Limb (tissue), 2 donors: ENCODE measurements at regions not wholly inside any gene's neighbourhood (a gene's known extent, or its start where the extent isn't known, plus 50 kb on each side); places are given as distances from the start of the nearest gene placed in this dataset.
A peak's percentile ranks its signal among the peaks of the same experiment; 100 is the strongest.

Experiments used
- DNase-seq, 2 donors: peaks; one replicate each; pipeline ENCODE4 v3.0.0-alpha.2; 2016; ENCODE audit errors: extremely low spot score in 2 of 2

- no peak for DNase-seq
These were observed 1623.8 kb upstream of the TENM3 start for GRCh38 chr4:180619440-180619839.

- DNase-seq: no peak
These were observed 1620.9 kb upstream of the TENM3 start for GRCh38 chr4:180622254-180622653.

- DNase-seq: no peak
These were observed 1617.5 kb upstream of the TENM3 start for GRCh38 chr4:180625653-180626052.

GRCh38 chr4:180630012-180630665 is 1613.1 kb upstream of the TENM3 start:
- no peak for DNase-seq

GRCh38 chr4:180634306-180634705 is 1608.9 kb upstream of the TENM3 start:
- DNase-seq: no peak

- no peak for DNase-seq
These were observed 1607.9 kb upstream of the TENM3 start for GRCh38 chr4:180635281-180635680.

GRCh38 chr4:180636696-180637404 is 1606.4 kb upstream of the TENM3 start:
- no peak for DNase-seq

- no peak for DNase-seq
These were observed 1605.6 kb upstream of the TENM3 start for GRCh38 chr4:180637616-180638015.

GRCh38 chr4:180640193-180640592 is 1603.0 kb upstream of the TENM3 start:
- no peak for DNase-seq

GRCh38 chr4:180641495-180641894 is 1601.7 kb upstream of the TENM3 start:
- DNase-seq: no peak

- no peak for DNase-seq
These were observed 1600.5 kb upstream of the TENM3 start for GRCh38 chr4:180642732-180643131.

GRCh38 chr4:180650273-180650672 is 1592.9 kb upstream of the TENM3 start:
- DNase-seq: no peak

- no peak for DNase-seq
These were observed 1590.7 kb upstream of the TENM3 start for GRCh38 chr4:180652533-180652932.

- no peak for DNase-seq
These were observed 1587.3 kb upstream of the TENM3 start for GRCh38 chr4:180655886-180656285.

- no peak for DNase-seq
These were observed 1585.3 kb upstream of the TENM3 start for GRCh38 chr4:180657881-180658280.

- peak; percentile 79 to 91 for DNase-seq
These were observed 1578.3 kb upstream of the TENM3 start for GRCh38 chr4:180664766-180665368.

- no peak for DNase-seq
These were observed 1577.7 kb upstream of the TENM3 start for GRCh38 chr4:180665481-180665880.

- DNase-seq: peak; percentile 44 to 55
These were observed 1577.0 kb upstream of the TENM3 start for GRCh38 chr4:180665994-180666824.

GRCh38 chr4:180668732-180669131 is 1574.5 kb upstream of the TENM3 start:
- no peak for DNase-seq

GRCh38 chr4:180669680-180670079 is 1573.5 kb upstream of the TENM3 start:
- no peak for DNase-seq

GRCh38 chr4:180674619-180675358 is 1568.4 kb upstream of the TENM3 start:
- DNase-seq: no peak
